NCI-H82 treated with DMSO at 0.1 percent for 48 hours (cell line): ENCODE measurements at regions not wholly inside any gene's neighbourhood (a gene's known extent, or its start where the extent isn't known, plus 50 kb on each side); places are given as distances from the start of the nearest gene placed in this dataset.
"Not testable (repeated sequence)": the region's sequence is repeated elsewhere in the genome, so short reads cannot be mapped to it uniquely, and the experiment has no call there.

Source experiments
- DNase-seq: peaks from one replicate; lab custom pipeline; 2025; ENCODE audit not compliant: unreplicated experiment; lab: John Stamatoyannopoulos, UW

GRCh38 chr2:128503399-128504245 is 185.0 kb upstream of the HS6ST1 start:
- DNase-seq = no peak

- DNase-seq = no peak
Measured at GRCh38 chr2:128504246-128505149, 185.8 kb upstream of the HS6ST1 start.

- no peak for DNase-seq
Measured at GRCh38 chr2:128505150-128505490, 186.5 kb upstream of the HS6ST1 start.

GRCh38 chr2:128505575-128506526 is 187.2 kb upstream of the HS6ST1 start:
- no peak for DNase-seq

- DNase-seq = no peak
Measured at GRCh38 chr2:128506534-128506933, 187.9 kb upstream of the HS6ST1 start.

- DNase-seq = no peak
Measured at GRCh38 chr2:128510701-128511397, 192.2 kb upstream of the HS6ST1 start.

GRCh38 chr2:128511731-128512378 is 193.2 kb upstream of the HS6ST1 start:
- DNase-seq = no peak

GRCh38 chr2:128512379-128513115 is 193.9 kb upstream of the HS6ST1 start:
- DNase-seq = no peak

- DNase-seq = no peak
Measured at GRCh38 chr2:128513116-128513960, 194.7 kb upstream of the HS6ST1 start.

GRCh38 chr2:128513961-128514283 is 195.3 kb upstream of the HS6ST1 start:
- DNase-seq = no peak

- no peak for DNase-seq
Measured at GRCh38 chr2:128514555-128514955, 195.9 kb upstream of the HS6ST1 start.

- DNase-seq = no peak
Measured at GRCh38 chr2:128516938-128517337, 198.3 kb upstream of the HS6ST1 start.

GRCh38 chr2:128519028-128519427 is 200.4 kb upstream of the HS6ST1 start:
- not testable (repeated sequence) for DNase-seq

- no peak for DNase-seq
Measured at GRCh38 chr2:128519517-128520215, 201.0 kb upstream of the HS6ST1 start.

GRCh38 chr2:128520340-128520739 is 201.7 kb upstream of the HS6ST1 start:
- no peak for DNase-seq

- no peak for DNase-seq
Measured at GRCh38 chr2:128520791-128521190, 202.1 kb upstream of the HS6ST1 start.

- DNase-seq = no peak
Measured at GRCh38 chr2:128521482-128521881, 202.8 kb upstream of the HS6ST1 start.

GRCh38 chr2:128522829-128523228 is 204.2 kb upstream of the HS6ST1 start:
- DNase-seq = no peak
